HEK293 (cell line): ENCODE measurements at regions not wholly inside any gene's neighbourhood (a gene's known extent, or its start where the extent isn't known, plus 50 kb on each side); places are given as distances from the start of the nearest gene placed in this dataset.

Experiments
- BCL11A ChIP-seq: fragments of 450-650 bp; formaldehyde crosslinking; IDR thresholded peaks from 2 replicates; pipeline ENCODE4 v1.5.1; 2016; ENCODE audit warnings: low read depth, missing biosample characterization, missing genetic modification characterization
- FEZF1 ChIP-seq: fragments of 450-650 bp; formaldehyde crosslinking; IDR thresholded peaks from 2 replicates; pipeline ENCODE4 v1.5.1; 2016; ENCODE audit warnings: missing biosample characterization, missing genetic modification characterization
- GLIS1 ChIP-seq: fragments of 450-650 bp; formaldehyde crosslinking; IDR thresholded peaks from 2 replicates; pipeline ENCODE4 v1.5.1; 2016; ENCODE audit warnings: missing biosample characterization, missing genetic modification characterization
- HOXD13 ChIP-seq: sonication (generic); formaldehyde crosslinking; IDR thresholded peaks from 2 replicates; pipeline ENCODE4 v1.8.0; 2022; ENCODE audit warnings: missing genetic modification reagents, borderline replicate concordance
- PRDM6 ChIP-seq: fragments of 450-650 bp; formaldehyde crosslinking; IDR thresholded peaks from 2 replicates; pipeline ENCODE4 v1.5.1; 2017; ENCODE audit warnings: missing biosample characterization, missing genetic modification characterization
- SCRT2 ChIP-seq: fragments of 450-650 bp; formaldehyde crosslinking; IDR thresholded peaks from 2 replicates; pipeline ENCODE4 v1.5.1; 2016; ENCODE audit warnings: missing biosample characterization, missing genetic modification characterization
- YY1 ChIP-seq: fragments of 450-650 bp; formaldehyde crosslinking; IDR thresholded peaks from 2 replicates; pipeline ENCODE4 v1.5.1; 2018; ENCODE audit warnings: missing biosample characterization, missing genetic modification characterization
- ZBTB1 ChIP-seq: fragments of 450-650 bp; formaldehyde crosslinking; IDR thresholded peaks from 2 replicates; pipeline ENCODE4 v1.5.1; 2016; ENCODE audit warnings: missing biosample characterization, missing genetic modification characterization
- ZBTB10 ChIP-seq: fragments of 450-650 bp; formaldehyde crosslinking; IDR thresholded peaks from 2 replicates; pipeline ENCODE4 v1.5.1; 2016; ENCODE audit warnings: missing biosample characterization, missing genetic modification characterization
- ZBTB44 ChIP-seq: fragments of 450-650 bp; IDR thresholded peaks from 2 replicates; pipeline ENCODE4 v1.5.1; 2018; ENCODE audit warnings: missing biosample characterization, mild to moderate bottlenecking, missing genetic modification characterization
- ZBTB49 ChIP-seq: fragments of 450-650 bp; formaldehyde crosslinking; IDR thresholded peaks from 2 replicates; pipeline ENCODE4 v1.5.1; 2016; ENCODE audit warnings: missing biosample characterization, missing genetic modification characterization, low read depth
- ZFP37 ChIP-seq: fragments of 450-650 bp; formaldehyde crosslinking; IDR thresholded peaks from 2 replicates; pipeline ENCODE4 v1.5.1; 2016; ENCODE audit warnings: missing biosample characterization, missing genetic modification characterization
- ZFP69B ChIP-seq: fragments of 450-650 bp; formaldehyde crosslinking; IDR thresholded peaks from 2 replicates; pipeline ENCODE4 v1.5.1; 2016; ENCODE audit warnings: missing biosample characterization, missing genetic modification characterization
- ZNF155 ChIP-seq: fragments of 450-650 bp; formaldehyde crosslinking; IDR thresholded peaks from 2 replicates; pipeline ENCODE4 v1.5.1; 2016; ENCODE audit warnings: missing biosample characterization, missing genetic modification characterization
- ZNF184 ChIP-seq: fragments of 450-650 bp; IDR thresholded peaks from 2 replicates; pipeline ENCODE4 v1.5.1; 2018; ENCODE audit warnings: missing biosample characterization, mild to moderate bottlenecking, missing genetic modification characterization
- ZNF19 ChIP-seq: fragments of 450-650 bp; formaldehyde crosslinking; IDR thresholded peaks from 2 replicates; pipeline ENCODE4; 2016; ENCODE audit warnings: missing biosample characterization, missing genetic modification characterization, low read depth
- ZNF2 ChIP-seq: fragments of 450-650 bp; formaldehyde crosslinking; IDR thresholded peaks from 2 replicates; pipeline ENCODE4 v1.5.1; 2016; ENCODE audit warnings: missing biosample characterization, missing genetic modification characterization
- ZNF202 ChIP-seq: fragments of 450-650 bp; formaldehyde crosslinking; IDR thresholded peaks from 2 replicates; pipeline ENCODE4 v1.5.1; 2016; ENCODE audit warnings: missing biosample characterization, missing genetic modification characterization, borderline replicate concordance
- ZNF341 ChIP-seq: fragments of 450-650 bp; formaldehyde crosslinking; IDR thresholded peaks from 2 replicates; pipeline ENCODE4; 2016; ENCODE audit warnings: low read depth, missing biosample characterization, missing genetic modification characterization
- ZNF423 ChIP-seq: fragments of 450-650 bp; formaldehyde crosslinking; IDR thresholded peaks from 2 replicates; pipeline ENCODE4 v1.5.1; 2016; ENCODE audit warnings: missing biosample characterization, missing genetic modification characterization
- ZNF473 ChIP-seq: fragments of 450-650 bp; formaldehyde crosslinking; IDR thresholded peaks from 2 replicates; pipeline ENCODE4 v1.5.1; 2017; ENCODE audit warnings: missing biosample characterization, missing genetic modification characterization
- ZNF521 ChIP-seq: fragments of 450-650 bp; formaldehyde crosslinking; IDR thresholded peaks from 2 replicates; pipeline ENCODE4 v1.5.1; 2017; ENCODE audit warnings: missing biosample characterization, mild to moderate bottlenecking, missing genetic modification characterization
- ZNF544 ChIP-seq: fragments of 450-650 bp; formaldehyde crosslinking; IDR thresholded peaks from 2 replicates; pipeline ENCODE4 v1.5.0; 2017; ENCODE audit warnings: missing biosample characterization, missing genetic modification characterization
- ZNF548 ChIP-seq: fragments of 450-650 bp; formaldehyde crosslinking; IDR thresholded peaks from 2 replicates; pipeline ENCODE4 v1.5.1; 2016; ENCODE audit warnings: missing biosample characterization, missing genetic modification characterization
- ZNF580 ChIP-seq: fragments of 450-650 bp; formaldehyde crosslinking; IDR thresholded peaks from 2 replicates; pipeline ENCODE4 v1.5.1; 2016; ENCODE audit warnings: missing biosample characterization, missing genetic modification characterization
- ZNF610 ChIP-seq: fragments of 450-650 bp; formaldehyde crosslinking; IDR thresholded peaks from 2 replicates; pipeline ENCODE4 v1.5.1; 2016; ENCODE audit warnings: missing biosample characterization, missing genetic modification characterization, borderline replicate concordance
- ZNF624 ChIP-seq: fragments of 450-650 bp; formaldehyde crosslinking; IDR thresholded peaks from 2 replicates; pipeline ENCODE4 v1.5.1; 2017; ENCODE audit warnings: missing biosample characterization, missing genetic modification characterization
- ZNF654 ChIP-seq: fragments of 450-650 bp; formaldehyde crosslinking; IDR thresholded peaks from 2 replicates; pipeline ENCODE4 v1.5.1; 2016; ENCODE audit warnings: low read depth, missing biosample characterization, missing genetic modification characterization
- ZNF660 ChIP-seq: fragments of 450-650 bp; IDR thresholded peaks from 2 replicates; pipeline ENCODE4 v1.5.1; 2018; ENCODE audit warnings: missing biosample characterization, mild to moderate bottlenecking, missing genetic modification characterization
- ZNF792 ChIP-seq: fragments of 450-650 bp; formaldehyde crosslinking; IDR thresholded peaks from 2 replicates; pipeline ENCODE4 v1.5.1; 2016; ENCODE audit warnings: missing biosample characterization, missing genetic modification characterization
- ZSCAN18 ChIP-seq: fragments of 450-650 bp; formaldehyde crosslinking; IDR thresholded peaks from 2 replicates; pipeline ENCODE4 v1.5.1; 2016; ENCODE audit warnings: missing biosample characterization, missing genetic modification characterization

GRCh38 chr10:120979435-120980278, 128.5 kb downstream of the WDR11 start (continued):
- TF ChIP-seq ZNF184 (tag by site-specific recombination), result no peak
- 0 out of 2 replicates have a peak, but pooled peaks have one; percentile 15 for TF ChIP-seq ZNF660 (tag by site-specific recombination)
- no peak for TF ChIP-seq ZNF792 (tag by site-specific recombination)
- no peak for TF ChIP-seq ZNF624
- TF ChIP-seq ZNF610 (tag by site-specific recombination), result peak; percentile 89; the same call in 1 of the 2 replicates
- TF ChIP-seq ZBTB49 (tag by site-specific recombination), result no peak
- TF ChIP-seq ZNF473 (tag by site-specific recombination), result no peak
- TF ChIP-seq ZNF548 (tag by site-specific recombination), result no peak
- peak; percentile 94 for TF ChIP-seq ZFP69B (tag by site-specific recombination)
- TF ChIP-seq PRDM6 (tag by site-specific recombination), result no peak
- TF ChIP-seq ZNF19 (tag by site-specific recombination), result no peak
- no peak for TF ChIP-seq ZNF544 (tag by site-specific recombination)
- peak; percentile 72 for TF ChIP-seq ZNF341 (tag by site-specific recombination)
- TF ChIP-seq ZFP37 (tag by site-specific recombination), result no peak
- TF ChIP-seq FEZF1 (tag by site-specific recombination), result 0 out of 2 replicates have a peak, but pooled peaks have one; percentile 20
- no peak for TF ChIP-seq ZNF654 (tag by site-specific recombination)
- peak; percentile 70 for TF ChIP-seq ZBTB44 (tag by site-specific recombination)
- no peak for TF ChIP-seq HOXD13 (CRISPR knock-in tag)
- TF ChIP-seq ZNF580 (tag by site-specific recombination), result no peak
- 0 out of 2 replicates have a peak, but pooled peaks have one; percentile 20 for TF ChIP-seq YY1 (tag by site-specific recombination)
- no peak for TF ChIP-seq ZNF521
- TF ChIP-seq ZBTB1 (tag by site-specific recombination), result no peak
- no peak for TF ChIP-seq ZSCAN18 (tag by site-specific recombination)
- TF ChIP-seq ZNF202 (tag by site-specific recombination), result no peak
- no peak for TF ChIP-seq BCL11A (tag by site-specific recombination)
- TF ChIP-seq ZNF423 (tag by site-specific recombination), result no peak
- no peak for TF ChIP-seq SCRT2
- no peak for TF ChIP-seq ZBTB10 (tag by site-specific recombination)
- no peak for TF ChIP-seq ZNF2 (tag by site-specific recombination)
- peak; percentile 47 for TF ChIP-seq GLIS1
- TF ChIP-seq ZNF155, result no peak
